IMR-90 (cell line): ENCODE measurements at regions not wholly inside any gene's neighbourhood (a gene's known extent, or its start where the extent isn't known, plus 50 kb on each side); places are given as distances from the start of the nearest gene placed in this dataset.

Source experiments
- ATAC-seq: fragments of 200-7000 bp; cut with Tn5 transposase; 2 replicates; pipeline ENCODE4 v1.9.1; 2020; ENCODE audit warnings: low read depth, mild to moderate bottlenecking, moderate library complexity
- BruUV-seq: library from RNA; stranded (reverse); fragments of 400-500 nt; replicated peaks from 2 replicates; lab custom pipeline; 2021; lab: Mats Ljungman, UMichigan
- CTCF ChIA-PET: fragments of 300-600 bp; formaldehyde crosslinking; extraction: SDS; loops from one replicate; lab custom pipeline; 2021; ENCODE audit warnings: antibody characterized with exemption; lab: Yijun Ruan, JAX
- POLR2A ChIA-PET: fragments of 300-600 bp; sonication (Branson Sonifier 250); formaldehyde crosslinking; loops from one replicate; lab custom pipeline; 2022; ENCODE audit warnings: antibody characterized with exemption; ENCODE audit not compliant: unreplicated experiment; lab: Charles Lee
- DNase-seq: peaks from one replicate; pipeline ENCODE4 v3.0.0; 2013
- H2AFZ ChIP-seq: replicated peaks from 2 replicates; pipeline ENCODE3; 2013; ENCODE audit warnings: low read length, mild to moderate bottlenecking; ENCODE audit not compliant: poor library complexity
- H2AK5ac ChIP-seq: 2 replicates; pipeline ENCODE4 v1.6.1; 2013; ENCODE audit warnings: low read depth, low read length, inconsistent platforms
- H2AK9ac ChIP-seq: replicated peaks from 2 replicates; pipeline ENCODE3; 2013; ENCODE audit warnings: mild to moderate bottlenecking, low read depth, low read length, moderate library complexity; ENCODE audit not compliant: poor library complexity
- H2BK120ac ChIP-seq: 2 replicates; pipeline ENCODE4 v1.6.1; 2013; ENCODE audit warnings: low read depth, low read length, inconsistent platforms
- H2BK15ac ChIP-seq: 3 replicates; pipeline ENCODE4 v1.6.1; 2013; ENCODE audit warnings: low read depth, low read length, inconsistent platforms
- H2BK20ac ChIP-seq: 2 replicates; pipeline ENCODE4 v1.6.1; 2013; ENCODE audit warnings: low read depth, mild to moderate bottlenecking, inconsistent platforms, low read length, moderate library complexity
- H2BK5ac ChIP-seq: 2 replicates; pipeline ENCODE4 v1.6.1; 2013; ENCODE audit warnings: mild to moderate bottlenecking, low read depth, low read length, inconsistent platforms; ENCODE audit not compliant: poor library complexity, severe bottlenecking
- H3K14ac ChIP-seq: replicated peaks from 2 replicates; pipeline ENCODE4 v1.6.1; 2013; ENCODE audit warnings: low read depth, low read length, inconsistent platforms
- H3K18ac ChIP-seq: 2 replicates; pipeline ENCODE4 v1.6.1; 2013; ENCODE audit warnings: low read depth, low read length, control low read depth
- H3K23ac ChIP-seq: 2 replicates; pipeline ENCODE4 v1.6.1; 2013; ENCODE audit warnings: low read depth, low read length, inconsistent platforms
- H3K27ac ChIP-seq: 2 replicates; pipeline ENCODE4 v1.5.1; 2013; ENCODE audit warnings: mild to moderate bottlenecking, control low read depth, low read length; ENCODE audit not compliant: insufficient read depth
- H3K27me3 ChIP-seq: 2 replicates; pipeline ENCODE4 v1.6.1; 2013; ENCODE audit warnings: low read length; ENCODE audit not compliant: control insufficient read depth, insufficient read depth
- H3K36me3 ChIP-seq: 2 replicates; pipeline ENCODE4 v1.6.1; 2013; ENCODE audit warnings: low read length, mixed read lengths; ENCODE audit not compliant: control insufficient read depth, insufficient read depth
- H3K4ac ChIP-seq: 2 replicates; pipeline ENCODE4 v1.6.1; 2013; ENCODE audit warnings: low read depth, low read length, inconsistent platforms
- H3K4me1 ChIP-seq: 2 replicates; pipeline ENCODE4 v1.6.1; 2013; ENCODE audit warnings: low read length, mixed read lengths; ENCODE audit not compliant: control insufficient read depth, insufficient read depth
- H3K4me2 ChIP-seq: 2 replicates; pipeline ENCODE4 v1.6.1; 2013; ENCODE audit warnings: low read depth, mild to moderate bottlenecking, control low read depth, low read length, moderate library complexity
- H3K4me3 ChIP-seq: 2 replicates; pipeline ENCODE4 v1.5.1; 2013; ENCODE audit warnings: low read depth, mild to moderate bottlenecking, control low read depth, low read length, moderate library complexity; ENCODE audit not compliant: insufficient read depth
- H3K56ac ChIP-seq: 2 replicates; pipeline ENCODE4 v1.6.1; 2013; ENCODE audit warnings: low read length, inconsistent platforms; ENCODE audit not compliant: insufficient read depth; ENCODE audit errors: extremely low read depth
- H3K79me1 ChIP-seq, 2 experiments: 2 replicates each; pipeline ENCODE4 v1.6.1; 2013; ENCODE audit warnings: low read length in 2 of 2, inconsistent platforms in 1 of 2, low read depth in 1 of 2
- H3K9ac ChIP-seq: 2 replicates; pipeline ENCODE4 v1.6.1; 2013; ENCODE audit warnings: low read depth, low read length, control low read depth
- H3K9me1 ChIP-seq: 2 replicates; pipeline ENCODE4 v1.6.1; 2013; ENCODE audit warnings: low read length, inconsistent platforms; ENCODE audit not compliant: insufficient read depth
- H3K9me3 ChIP-seq: 2 replicates; pipeline ENCODE4 v1.6.1; 2013; ENCODE audit warnings: low read length; ENCODE audit not compliant: control insufficient read depth, insufficient read depth
- H4K20me1 ChIP-seq: 2 replicates; pipeline ENCODE4 v1.6.1; 2013; ENCODE audit warnings: low read length, inconsistent platforms; ENCODE audit not compliant: insufficient read depth
- H4K5ac ChIP-seq: 2 replicates; pipeline ENCODE4 v1.6.1; 2013; ENCODE audit warnings: mild to moderate bottlenecking, low read depth, low read length, control low read depth
- H4K8ac ChIP-seq, 2 experiments: 2 replicates each; pipeline ENCODE4 v1.6.1; 2013; ENCODE audit warnings: low read depth in 2 of 2, low read length in 2 of 2, control low read depth in 1 of 2, inconsistent platforms in 1 of 2
- H4K91ac ChIP-seq: 2 replicates; pipeline ENCODE4 v1.6.1; 2013; ENCODE audit warnings: low read depth, low read length, inconsistent platforms; ENCODE audit not compliant: insufficient read depth
- CEBPB ChIP-seq: IDR thresholded peaks from 2 replicates; pipeline ENCODE4 v1.6.1; 2012; ENCODE audit warnings: low read depth, low read length, improper control_type of control experiment
- NFE2L2 ChIP-seq: fragments of 150-350 bp; IDR thresholded peaks from 2 replicates; pipeline ENCODE4 v1.6.1; 2016; ENCODE audit warnings: low read depth, mild to moderate bottlenecking, low read length
- RAD21 ChIP-seq: IDR thresholded peaks from 2 replicates; pipeline ENCODE4 v1.6.1; 2012; ENCODE audit warnings: low read length, improper control_type of control experiment
- SMC3 ChIP-seq: fragments of 150-350 bp; IDR thresholded peaks from 2 replicates; pipeline ENCODE4 v1.6.1; 2016; ENCODE audit warnings: low read depth, mild to moderate bottlenecking, antibody characterized with exemption, low read length, moderate library complexity
- WGBS, 2 experiments: methylation state at CpG; one replicate each; pipeline versions ENCODE4 v1.1.5 to v1.1.7; 2013; ENCODE audit warnings: missing lambda C conversion rate in 2 of 2; ENCODE audit not compliant: insufficient read length in 1 of 2; ENCODE audit errors: extremely low coverage in 2 of 2; 5-methylcytosine and 5-hydroxymethylcytosine counted together
- dilution Hi-C: fragments of 300-500 bp; cut with HindIII; formaldehyde crosslinking; loops from one replicate; pipeline ENCODE4 v1.14.3; 2018; ENCODE audit warnings: low sequenced_read_pairs; ENCODE audit not compliant: unreplicated experiment
- in situ Hi-C: fragments of 300-500 bp; cut with MboI; formaldehyde crosslinking; loops from 3 replicates; pipeline ENCODE4 v1.14.3; 2019; ENCODE audit warnings: low sequenced_read_pairs, inconsistent platforms, mixed read lengths
- intact Hi-C: fragments of 100-400 bp; cut with micrococcal nuclease; formaldehyde crosslinking; loops from 2 replicates; pipeline ENCODE4 v1.10.0; 2022
- TF ChIP-seq, protein P1 (sequence below): conservative IDR thresholded peaks from 2 replicates; pipeline ENCODE4 v1.5.1; 2012; ENCODE audit warnings: mild to moderate bottlenecking, low read depth, low read length, improper control_type of control experiment
- TF ChIP-seq, protein P2 (sequence below): fragments of 150-350 bp; IDR thresholded peaks from 2 replicates; pipeline ENCODE4 v1.6.1; 2017; ENCODE audit warnings: mild to moderate bottlenecking, antibody characterized with exemption, low read length, low read depth

DNA sequence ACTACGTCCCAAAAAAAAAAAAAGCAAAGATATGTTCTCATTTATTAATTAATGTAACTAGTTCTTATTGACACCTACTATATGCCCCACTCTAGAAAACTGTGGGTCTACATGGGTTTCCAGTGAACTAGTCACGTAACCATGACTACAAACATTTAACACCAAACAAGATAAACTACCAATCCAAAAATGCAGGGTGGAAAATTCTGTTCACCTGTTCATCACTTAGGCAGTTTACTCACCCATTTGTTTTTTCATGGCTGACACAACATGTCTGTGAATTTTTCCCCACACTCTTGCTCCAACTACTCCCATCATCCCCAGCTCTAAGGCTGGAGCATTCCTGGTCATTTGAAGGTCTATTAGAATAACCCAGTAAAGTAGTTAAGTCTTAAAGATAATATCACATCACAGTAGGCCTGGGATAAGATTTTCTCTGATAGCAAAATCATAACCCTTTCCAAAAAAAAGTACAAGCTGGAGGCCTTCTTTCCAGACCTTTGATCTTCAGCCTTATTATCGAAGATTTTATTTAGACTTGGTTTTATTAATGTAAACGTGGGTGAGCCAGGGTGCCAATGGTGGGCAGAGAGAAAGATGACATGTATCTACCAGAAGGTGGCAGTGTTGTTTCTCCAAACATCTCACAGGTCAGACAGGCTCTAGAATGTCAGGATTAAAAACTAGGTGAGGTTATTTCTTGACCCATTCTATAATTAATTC, 61.6 kb upstream of the DAAM1 start:
- ATAC-seq (peak; percentile 90), DNase-seq (peak; percentile 64)
- ChIA-PET POLR2A (no interaction called here), CTCF (interaction anchor here (0.7 to 0.8 kb wide), 2 partner anchors 10 to 180 kb away, joined by 3 to 5 read pairs; no protein-coding TSS in a partner anchor)
- Histone ChIP-seq H3K79me1 (no peaks in the 10 kb centered on the region), H4K5ac (no peak overlapping the region), H3K4me3 (no peak overlapping the region), H3K14ac (no peak overlapping the region), H3K36me3 (no peaks in the 10 kb centered on the region), H4K20me1 (no peaks in the 10 kb centered on the region), H2AFZ (no peak overlapping the region), H2AK9ac (no peak overlapping the region), H2BK120ac (no peak overlapping the region), H3K23ac (no peak overlapping the region), H4K8ac (no peak overlapping the region), H3K4ac (no peak overlapping the region), H3K4me2 (no peak overlapping the region), H4K91ac (no peak overlapping the region), H3K4me1 (no peaks in the 10 kb centered on the region; the same call in 1 of the 2 replicates), H3K56ac (no peak overlapping the region), H3K9me3 (no peaks in the 10 kb centered on the region), H2BK20ac (no peak overlapping the region), H3K27ac (no peak overlapping the region), H3K18ac (no peak overlapping the region), H3K9me1 (no peaks in the 10 kb centered on the region), H2AK5ac (no peak overlapping the region), H3K27me3 (peaks cover 2% of the 10 kb centered on the region; the same call in 1 of the 2 replicates), H2BK5ac (no peak overlapping the region), H3K9ac (no peak overlapping the region), H2BK15ac (no peak overlapping the region)
- in situ Hi-C loops (loop anchor here (5.0 to 10.0 kb wide), 2 partner anchors 315 to 448 kb away; partner anchors contain the start of gene CCDC175), dilution Hi-C loops (no loop called here), intact Hi-C loops (loop anchor here (1.0 kb wide), 2 partner anchors 317 to 449 kb away; partner anchors contain the start of gene CCDC175)
- TF ChIP-seq NFE2L2, result no peak
- peak; percentile 96 for TF ChIP-seq SMC3
- TF ChIP-seq, protein P1, sequence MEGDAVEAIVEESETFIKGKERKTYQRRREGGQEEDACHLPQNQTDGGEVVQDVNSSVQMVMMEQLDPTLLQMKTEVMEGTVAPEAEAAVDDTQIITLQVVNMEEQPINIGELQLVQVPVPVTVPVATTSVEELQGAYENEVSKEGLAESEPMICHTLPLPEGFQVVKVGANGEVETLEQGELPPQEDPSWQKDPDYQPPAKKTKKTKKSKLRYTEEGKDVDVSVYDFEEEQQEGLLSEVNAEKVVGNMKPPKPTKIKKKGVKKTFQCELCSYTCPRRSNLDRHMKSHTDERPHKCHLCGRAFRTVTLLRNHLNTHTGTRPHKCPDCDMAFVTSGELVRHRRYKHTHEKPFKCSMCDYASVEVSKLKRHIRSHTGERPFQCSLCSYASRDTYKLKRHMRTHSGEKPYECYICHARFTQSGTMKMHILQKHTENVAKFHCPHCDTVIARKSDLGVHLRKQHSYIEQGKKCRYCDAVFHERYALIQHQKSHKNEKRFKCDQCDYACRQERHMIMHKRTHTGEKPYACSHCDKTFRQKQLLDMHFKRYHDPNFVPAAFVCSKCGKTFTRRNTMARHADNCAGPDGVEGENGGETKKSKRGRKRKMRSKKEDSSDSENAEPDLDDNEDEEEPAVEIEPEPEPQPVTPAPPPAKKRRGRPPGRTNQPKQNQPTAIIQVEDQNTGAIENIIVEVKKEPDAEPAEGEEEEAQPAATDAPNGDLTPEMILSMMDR, result peak; percentile 81
- TF ChIP-seq CEBPB, result no peak
- TF ChIP-seq, protein P2, sequence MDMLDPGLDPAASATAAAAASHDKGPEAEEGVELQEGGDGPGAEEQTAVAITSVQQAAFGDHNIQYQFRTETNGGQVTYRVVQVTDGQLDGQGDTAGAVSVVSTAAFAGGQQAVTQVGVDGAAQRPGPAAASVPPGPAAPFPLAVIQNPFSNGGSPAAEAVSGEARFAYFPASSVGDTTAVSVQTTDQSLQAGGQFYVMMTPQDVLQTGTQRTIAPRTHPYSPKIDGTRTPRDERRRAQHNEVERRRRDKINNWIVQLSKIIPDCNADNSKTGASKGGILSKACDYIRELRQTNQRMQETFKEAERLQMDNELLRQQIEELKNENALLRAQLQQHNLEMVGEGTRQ, result no peak
- peak; percentile 94 for TF ChIP-seq RAD21
- WGBS, 2 experiments, result no CpG with 5 or more reads among the region's 4 CpGs
- no TSS peak for BruUV-seq
